ENCODE measurements at regions not wholly inside any gene's neighbourhood (a gene's known extent, or its start where the extent isn't known, plus 50 kb on each side); places are given as distances from the start of the nearest gene placed in this dataset.

DNA sequence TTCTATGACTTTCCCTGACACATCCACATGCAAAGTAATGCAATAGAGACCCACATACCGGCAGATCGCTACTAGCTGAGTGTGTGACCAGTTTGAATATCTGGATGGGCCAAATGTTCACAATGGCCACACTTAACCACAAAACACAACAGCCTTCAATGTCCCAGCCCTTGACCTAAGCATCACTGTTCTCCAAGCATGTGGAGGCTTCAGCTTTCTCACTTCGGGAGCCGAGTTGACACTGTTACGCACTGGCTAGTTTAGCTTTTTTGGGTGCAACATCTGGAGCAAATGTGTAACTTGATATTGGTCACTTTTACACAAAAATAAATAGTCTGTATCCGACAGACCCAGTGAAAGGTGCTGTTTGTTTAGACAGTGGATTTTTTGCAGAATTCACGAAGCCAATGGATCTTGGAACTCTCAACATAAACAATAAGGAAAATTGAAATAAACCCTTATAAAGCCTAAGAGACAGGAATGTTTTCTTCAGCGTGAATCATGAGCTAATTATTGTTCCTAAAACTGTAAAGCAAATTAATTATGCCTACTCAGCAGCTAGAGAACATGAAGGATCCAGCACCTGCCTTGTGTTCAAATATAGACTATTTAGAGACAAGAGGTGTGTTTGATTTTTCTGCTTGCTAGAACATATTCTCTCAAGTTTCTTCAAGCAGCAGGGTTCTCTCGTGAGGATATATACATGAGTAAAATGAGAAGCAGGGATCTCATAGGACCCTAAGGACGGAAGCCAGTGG lies 117.6 kb upstream of the JCAD start:
- no peak for TF ChIP-seq CTCF (conservative IDR thresholded peaks at IDR 0.05; ENCODE audit: low read depth)
- ChIA-PET CTCF (no interaction called here), POLR2A (ENCODE audit: low non-redundant PET) (no interaction called here)
- no peak overlapping the region for H3K27ac ChIP-seq
- no peak for DNase-seq (ENCODE audit: low spot score)

GRCh38 chr10:30176182-30176581 lies 116.8 kb upstream of the JCAD start:
- DNase-seq (ENCODE audit: low spot score), result no peak
- CTCF ChIA-PET, result interaction anchor here (0.5 to 0.6 kb wide), 3 partner anchors 30 to 832 kb away, joined by 3 to 5 read pairs (median 3); no protein-coding TSS in a partner anchor
- no peak for TF ChIP-seq CTCF (conservative IDR thresholded peaks at IDR 0.05; ENCODE audit: low read depth)
- no peak overlapping the region for H3K27ac ChIP-seq
- POLR2A ChIA-PET (ENCODE audit: low non-redundant PET), result no interaction called here

GRCh38 chr10:30172673-30173072 lies 113.3 kb upstream of the JCAD start:
- CTCF ChIA-PET, result interaction anchor here (0.7 kb wide), 1 partner anchor 638 kb away, joined by 3 read pairs; no protein-coding TSS in a partner anchor
- TF ChIP-seq CTCF (conservative IDR thresholded peaks at IDR 0.05; ENCODE audit: low read depth), result no peak
- POLR2A ChIA-PET (ENCODE audit: low non-redundant PET), result no interaction called here
- DNase-seq (ENCODE audit: low spot score), result no peak
- H3K27ac ChIP-seq, result no peak overlapping the region

DNA sequence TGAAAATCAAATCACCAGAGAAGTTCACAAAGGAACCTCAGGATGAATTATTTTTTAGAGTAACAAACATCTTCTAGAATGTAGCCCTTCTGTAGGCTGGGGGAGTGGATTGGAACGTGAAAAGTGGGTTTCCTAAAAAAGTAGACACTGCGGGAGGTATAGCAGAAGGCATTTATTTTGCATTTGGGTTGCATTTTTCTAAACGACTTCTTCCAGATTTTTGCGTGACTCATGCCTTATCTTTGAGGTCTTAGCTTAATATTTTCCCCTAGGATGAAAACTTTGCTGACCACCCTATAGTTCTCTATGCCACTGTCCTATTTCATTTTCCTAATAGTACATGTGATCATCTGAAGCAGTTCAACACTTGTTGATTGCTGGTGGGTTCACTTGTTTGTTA lies 112.7 kb upstream of the JCAD start:
- ChIA-PET CTCF (no interaction called here), POLR2A (ENCODE audit: low non-redundant PET) (no interaction called here)
- no peak overlapping the region for H3K27ac ChIP-seq
- DNase-seq (ENCODE audit: low spot score), result no peak
- no peak for TF ChIP-seq CTCF (conservative IDR thresholded peaks at IDR 0.05; ENCODE audit: low read depth)

DNA sequence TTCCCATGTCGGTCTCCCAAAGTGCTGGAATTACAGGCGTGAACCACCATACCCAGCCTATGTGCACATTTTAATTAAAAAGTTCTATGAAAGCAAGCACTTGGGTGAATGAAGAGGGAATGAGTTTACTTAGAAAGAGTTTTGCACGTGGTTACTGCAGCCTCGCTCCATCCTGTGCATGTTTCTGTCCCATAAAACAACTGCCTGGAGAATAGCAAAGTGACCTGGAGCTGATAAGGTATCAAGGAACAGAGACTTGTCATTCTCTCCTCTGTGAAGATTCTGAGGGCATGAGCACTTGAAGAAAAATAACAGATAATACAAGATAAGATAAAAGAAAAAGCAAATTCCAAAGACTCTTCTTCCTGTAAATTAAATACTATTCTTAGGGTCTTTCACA lies 112.2 kb upstream of the JCAD start:
- ChIA-PET CTCF (no interaction called here), POLR2A (ENCODE audit: low non-redundant PET) (no interaction called here)
- no peak overlapping the region for H3K27ac ChIP-seq
- no peak for DNase-seq (ENCODE audit: low spot score)
- TF ChIP-seq CTCF (conservative IDR thresholded peaks at IDR 0.05; ENCODE audit: low read depth), result no peak

DNA sequence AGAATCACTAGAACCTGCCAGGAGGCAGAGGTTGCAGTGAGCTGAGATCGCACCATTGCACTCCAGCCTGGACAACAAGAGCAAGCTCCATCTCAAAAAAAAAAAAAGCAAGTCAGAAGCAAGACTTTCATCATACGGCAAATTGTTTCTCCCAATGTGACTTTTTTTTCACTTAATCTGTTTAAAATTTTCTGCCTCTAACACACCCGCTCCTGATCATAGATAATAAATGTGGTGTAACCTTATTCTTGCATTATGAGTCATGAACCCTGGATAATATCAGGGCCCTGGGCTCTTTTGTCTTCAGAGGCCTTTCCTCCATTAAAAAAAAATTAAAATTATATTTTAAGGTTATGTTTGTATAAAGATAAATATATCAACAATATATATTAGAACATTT lies 111.4 kb upstream of the JCAD start:
- POLR2A ChIA-PET (ENCODE audit: low non-redundant PET), result no interaction called here
- DNase-seq (ENCODE audit: low spot score), result peak; percentile 44
- H3K27ac ChIP-seq, result no peak overlapping the region
- CTCF ChIA-PET, result interaction anchor here (0.6 kb wide), 1 partner anchor 25 kb away, joined by 3 read pairs; no protein-coding TSS in a partner anchor
- TF ChIP-seq CTCF (conservative IDR thresholded peaks at IDR 0.05; ENCODE audit: low read depth), result no peak

Data from RWPE1 (cell line).